ENCODE measurements at regions not wholly inside any gene's neighbourhood (a gene's known extent, or its start where the extent isn't known, plus 50 kb on each side); places are given as distances from the start of the nearest gene placed in this dataset.

DNA sequence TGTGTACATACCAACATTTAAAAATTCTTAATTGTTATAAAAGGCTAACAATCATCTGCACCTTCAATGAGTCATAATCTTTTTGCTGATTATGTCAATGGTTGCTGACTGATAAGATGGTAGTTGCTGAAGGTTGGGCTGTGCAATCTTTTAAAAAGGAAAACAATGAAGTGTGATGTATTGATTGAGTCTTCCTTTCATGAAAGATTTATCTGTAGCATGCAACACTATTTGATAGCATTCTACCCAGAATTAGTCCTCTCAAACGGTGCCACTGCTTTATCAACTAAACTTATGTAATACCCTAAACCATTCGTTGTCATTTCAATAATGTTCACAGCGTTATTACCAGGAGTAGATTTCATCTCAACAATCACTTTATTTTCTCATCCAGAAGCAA lies 2360.6 kb downstream of the PCDH9 start:
- no peak for TF ChIP-seq ZNF384 (IDR thresholded peaks at IDR 0.05)
- no peak for TF ChIP-seq SP1 (IDR thresholded peaks at IDR 0.05)
- no peak for TF ChIP-seq FOXM1 (IDR thresholded peaks at IDR 0.05; ENCODE audit: borderline replicate concordance)
- TF ChIP-seq, protein P1, sequence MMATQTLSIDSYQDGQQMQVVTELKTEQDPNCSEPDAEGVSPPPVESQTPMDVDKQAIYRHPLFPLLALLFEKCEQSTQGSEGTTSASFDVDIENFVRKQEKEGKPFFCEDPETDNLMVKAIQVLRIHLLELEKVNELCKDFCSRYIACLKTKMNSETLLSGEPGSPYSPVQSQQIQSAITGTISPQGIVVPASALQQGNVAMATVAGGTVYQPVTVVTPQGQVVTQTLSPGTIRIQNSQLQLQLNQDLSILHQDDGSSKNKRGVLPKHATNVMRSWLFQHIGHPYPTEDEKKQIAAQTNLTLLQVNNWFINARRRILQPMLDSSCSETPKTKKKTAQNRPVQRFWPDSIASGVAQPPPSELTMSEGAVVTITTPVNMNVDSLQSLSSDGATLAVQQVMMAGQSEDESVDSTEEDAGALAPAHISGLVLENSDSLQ (IDR thresholded peaks at IDR 0.05) = no peak
- no peak for TF ChIP-seq ELF4 (IDR thresholded peaks at IDR 0.05)
- TF ChIP-seq FOXA1 (IDR thresholded peaks at IDR 0.05) = no peak

All from HEK293T (cell line).